ENCODE measurements at regions not wholly inside any gene's neighbourhood (a gene's known extent, or its start where the extent isn't known, plus 50 kb on each side); places are given as distances from the start of the nearest gene placed in this dataset.

DNA sequence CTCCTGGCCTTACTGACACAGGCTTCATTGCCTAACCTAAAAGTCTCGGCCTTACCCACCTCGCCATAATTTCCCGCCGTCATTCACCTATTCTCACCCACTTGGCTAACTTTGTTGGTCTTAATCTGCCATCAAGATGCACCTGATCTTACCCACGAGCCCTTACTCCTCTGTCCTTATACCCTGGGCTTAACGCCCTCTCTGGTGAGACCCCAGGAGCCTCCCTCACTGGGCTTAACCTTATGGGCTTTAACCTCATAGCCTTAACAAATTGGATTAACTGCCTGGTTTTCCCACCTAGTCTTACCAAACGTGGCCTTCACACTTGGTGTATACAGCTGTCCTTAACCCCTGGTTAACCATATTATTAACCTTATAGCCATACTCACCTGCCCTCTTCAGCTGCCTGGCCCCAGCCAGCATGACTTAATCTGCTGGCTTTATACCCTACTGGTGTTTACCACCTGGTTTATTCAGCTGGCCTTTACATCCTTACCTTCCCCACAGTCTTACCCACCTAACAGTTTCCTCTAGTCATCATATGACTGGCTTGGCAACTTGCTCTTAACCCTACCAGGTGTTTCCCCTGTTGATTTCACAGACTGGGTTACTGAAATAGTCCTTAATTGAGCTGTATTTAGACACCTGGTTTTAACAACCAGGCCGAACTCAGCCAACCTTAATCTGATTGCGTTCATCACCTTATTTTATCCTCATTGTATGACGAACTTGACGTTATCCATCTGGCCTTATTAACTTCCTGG is 132.0 kb upstream of the ZSWIM2 start:
- ChIA-PET POLR2A (ENCODE audit: unreplicated experiment) (no interaction called here), CTCF (no interaction called here)
- Histone ChIP-seq H4K20me1 (ENCODE audit: insufficient read depth, low read length) (no peaks in the 10 kb centered on the region), H3K4me2 (ENCODE audit: low read depth, low read length) (no peak overlapping the region), H3K36me3 (ENCODE audit: control insufficient read depth, insufficient read depth, low read length) (no peaks in the 10 kb centered on the region), H3K9me1 (ENCODE audit: insufficient read depth, low read length) (no peaks in the 10 kb centered on the region), H3K56ac (ENCODE audit: extremely low read depth, insufficient read depth, low read length) (no peak overlapping the region), H2AFZ (replicated peaks; ENCODE audit: low read length, poor library complexity) (no peak overlapping the region), H2AK5ac (ENCODE audit: low read depth, low read length) (no peak overlapping the region), H2BK20ac (ENCODE audit: low read depth, low read length) (no peak overlapping the region), H3K9me3 (ENCODE audit: control insufficient read depth, insufficient read depth, low read length) (peaks cover 2% of the 10 kb centered on the region; the same call in 1 of the 2 replicates), H4K5ac (ENCODE audit: low read depth, low read length) (no peak overlapping the region), H2AK9ac (replicated peaks; ENCODE audit: low read depth, low read length, poor library complexity) (no peak overlapping the region), H3K27me3 (ENCODE audit: control insufficient read depth, insufficient read depth, low read length) (no peaks in the 10 kb centered on the region), H2BK120ac (ENCODE audit: low read depth, low read length) (no peak overlapping the region), H3K23ac (ENCODE audit: low read depth, low read length) (no peak overlapping the region), H4K91ac (ENCODE audit: insufficient read depth, low read depth, low read length) (no peak overlapping the region), H3K27ac (ENCODE audit: insufficient read depth, low read length) (no peak overlapping the region), H2BK5ac (ENCODE audit: low read depth, low read length, poor library complexity, severe bottlenecking) (no peak overlapping the region), H3K4ac (ENCODE audit: low read depth, low read length) (no peak overlapping the region), H2BK15ac (ENCODE audit: low read depth, low read length) (no peak overlapping the region), H3K14ac (replicated peaks; ENCODE audit: low read depth, low read length) (no peak overlapping the region), H3K79me1 (ENCODE audit: low read depth in 1 of 2, low read length in 2 of 2) (no peaks in the 10 kb centered on the region), H3K4me1 (ENCODE audit: control insufficient read depth, insufficient read depth, low read length) (no peaks in the 10 kb centered on the region), H3K4me3 (ENCODE audit: insufficient read depth, low read depth, low read length) (no peak overlapping the region), H3K18ac (ENCODE audit: low read depth, low read length) (no peak overlapping the region), H4K8ac (ENCODE audit: low read depth in 2 of 2, low read length in 2 of 2) (no peak overlapping the region), H3K9ac (ENCODE audit: low read depth, low read length) (no peak overlapping the region)
- TF ChIP-seq MXI1 (IDR thresholded peaks at IDR 0.05; ENCODE audit: borderline replicate concordance, low read depth, low read length) = no peak
- no peak for TF ChIP-seq RAD21 (IDR thresholded peaks at IDR 0.05; ENCODE audit: low read length)
- no peak for TF ChIP-seq MAFK (IDR thresholded peaks at IDR 0.05; ENCODE audit: low read depth, low read length)
- no peak for TF ChIP-seq SMC3 (IDR thresholded peaks at IDR 0.05; ENCODE audit: low read depth, low read length)
- no peak for TF ChIP-seq POLR2A (IDR thresholded peaks at IDR 0.05; ENCODE audit: low read depth, low read length)
- TF ChIP-seq RFX5 (IDR thresholded peaks at IDR 0.05; ENCODE audit: low read depth, low read length) = no peak
- TF ChIP-seq CTCF (conservative IDR thresholded peaks at IDR 0.05; ENCODE audit: low read depth, low read length) = no peak
- TF ChIP-seq CEBPB (IDR thresholded peaks at IDR 0.05; ENCODE audit: low read depth, low read length) = no peak
- TF ChIP-seq MAZ (IDR thresholded peaks at IDR 0.05; ENCODE audit: borderline replicate concordance, low read depth, low read length) = no peak
- TF ChIP-seq FOS (IDR thresholded peaks at IDR 0.05; ENCODE audit: low read depth, low read length) = no peak
- TF ChIP-seq, protein P1, sequence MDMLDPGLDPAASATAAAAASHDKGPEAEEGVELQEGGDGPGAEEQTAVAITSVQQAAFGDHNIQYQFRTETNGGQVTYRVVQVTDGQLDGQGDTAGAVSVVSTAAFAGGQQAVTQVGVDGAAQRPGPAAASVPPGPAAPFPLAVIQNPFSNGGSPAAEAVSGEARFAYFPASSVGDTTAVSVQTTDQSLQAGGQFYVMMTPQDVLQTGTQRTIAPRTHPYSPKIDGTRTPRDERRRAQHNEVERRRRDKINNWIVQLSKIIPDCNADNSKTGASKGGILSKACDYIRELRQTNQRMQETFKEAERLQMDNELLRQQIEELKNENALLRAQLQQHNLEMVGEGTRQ (IDR thresholded peaks at IDR 0.05; ENCODE audit: low read depth, low read length) = no peak
- TF ChIP-seq CHD1 (IDR thresholded peaks at IDR 0.05; ENCODE audit: low read depth, low read length) = no peak
- no peak for TF ChIP-seq NFE2L2 (IDR thresholded peaks at IDR 0.05; ENCODE audit: low read depth, low read length)
- no peak for TF ChIP-seq BHLHE40 (IDR thresholded peaks at IDR 0.05; ENCODE audit: low read depth, low read length)
- no peak for TF ChIP-seq RCOR1 (IDR thresholded peaks at IDR 0.05; ENCODE audit: insufficient replicate concordance, low read length)
- no peak for TF ChIP-seq ELK1 (IDR thresholded peaks at IDR 0.05; ENCODE audit: borderline replicate concordance, low read depth, low read length)
- DNase-seq (no peak), ATAC-seq (ENCODE audit: low read depth) (no peak)
- dilution Hi-C loops (cut with HindIII; ENCODE audit: low sequenced_read_pairs, unreplicated experiment) (no loop called here), in situ Hi-C loops (cut with MboI; ENCODE audit: low sequenced_read_pairs) (no loop called here), intact Hi-C loops (cut with micrococcal nuclease) (no loop called here)
- WGBS, 2 experiments (ENCODE audit: extremely low coverage in 2 of 2, insufficient read length in 1 of 2) = 63% methylated on average over 11 of the region's 11 CpGs; no CpG with 5 or more reads in 1 of the 2 experiments
- BruUV-seq (replicated peaks) = no TSS peak
